Kidney (tissue), 13 donors: ENCODE measurements at regions not wholly inside any gene's neighbourhood (a gene's known extent, or its start where the extent isn't known, plus 50 kb on each side); places are given as distances from the start of the nearest gene placed in this dataset.

ENCODE experiments used
- DNase-seq, 5 donors: peaks; one replicate each; pipeline ENCODE4 v3.0.0-alpha.2; 2013 to 2020
- FAIRE-seq: peaks from 2 replicates; lab custom pipeline; 2012; peaks lifted over from hg19 to GRCh38; lab: Jason Lieb, UNC
- H3K27ac ChIP-seq, 2 donors: one replicate each; pipeline ENCODE4 v1.7.0; 2013; ENCODE audit warnings: low read depth in 2 of 2, low read length in 2 of 2, inconsistent platforms in 1 of 2
- H3K27me3 ChIP-seq: one replicate; pipeline ENCODE4 v1.7.1; 2013; ENCODE audit warnings: low read length, inconsistent platforms; ENCODE audit not compliant: control insufficient read depth, insufficient read depth
- H3K36me3 ChIP-seq, 3 donors: one replicate each; pipeline versions ENCODE4 v1.7.0 to v1.7.1; 2013; ENCODE audit warnings: low read length in 3 of 3, control low read depth in 1 of 3, inconsistent platforms in 1 of 3; ENCODE audit not compliant: insufficient read depth in 3 of 3, control insufficient read depth in 2 of 3
- H3K4me1 ChIP-seq, 3 donors: one replicate each; pipeline versions ENCODE4 v1.7.0 to v1.7.1; 2013; ENCODE audit warnings: low read length in 3 of 3, inconsistent platforms in 1 of 3, low read depth in 1 of 3; ENCODE audit not compliant: control insufficient read depth in 2 of 3, insufficient read depth in 2 of 3
- H3K4me3 ChIP-seq, 3 donors: one replicate each; pipeline versions ENCODE4 v1.7.0 to v1.8.1; 2013; ENCODE audit warnings: low read length in 3 of 3, control low read depth in 1 of 3, inconsistent platforms in 1 of 3
- H3K9ac ChIP-seq, 3 donors: one replicate each; pipeline versions ENCODE4 v1.7.0 to v1.7.1; 2013; ENCODE audit warnings: low read length in 3 of 3, control low read depth in 1 of 3, inconsistent platforms in 1 of 3
- H3K9me3 ChIP-seq, 3 donors: one replicate each; pipeline versions ENCODE4 v1.7.0 to v1.7.1; 2013; ENCODE audit warnings: low read length in 3 of 3, control low read depth in 1 of 3, inconsistent platforms in 1 of 3; ENCODE audit not compliant: control insufficient read depth in 2 of 3, insufficient read depth in 1 of 3
- intact Hi-C: fragments of 100-400 bp; cut with DNase I; formaldehyde crosslinking; loops from one replicate; pipeline ENCODE4 v1.11.1; 2022
- TF ChIP-seq, protein P1 (sequence below): IDR thresholded peaks from 3 replicates; pipeline ENCODE4 v1.5.1; 2012; ENCODE audit warnings: mild to moderate bottlenecking, moderate library complexity, borderline replicate concordance; ENCODE audit not compliant: insufficient read depth; ENCODE audit errors: extremely low read depth
- donor health status: control.
- donor health status: control.
- donor health status: control.
- donor health status: control.
- donor health status: control.
- donor health status: DM: yes; HTN: yes; CAD: no.
- donor health status: Normal renal cell carcinoma (clear cell type).

DNA sequence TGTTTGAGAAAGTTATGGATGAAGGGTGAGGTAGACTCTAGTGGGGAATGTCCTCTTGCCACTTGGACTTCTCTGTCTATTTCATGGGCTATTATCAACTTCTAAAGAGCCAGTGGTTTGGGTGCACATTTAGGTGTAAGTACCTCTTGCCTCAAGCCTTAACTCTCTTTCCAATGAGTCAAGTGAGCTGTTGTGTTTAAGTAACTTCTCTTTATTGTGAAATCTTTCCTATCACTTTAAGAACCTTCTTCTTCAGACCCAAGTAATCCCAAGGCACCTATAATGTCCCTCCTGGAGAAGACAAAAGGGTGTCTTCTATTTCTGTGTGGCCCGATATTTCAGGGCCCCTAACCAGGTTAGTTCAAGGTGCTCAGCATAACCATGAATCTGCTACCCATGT, 90.5 kb upstream of the VPREB1 start:
- Histone ChIP-seq H3K4me1 (peaks cover 0 to 3% (median 0%) of the 10 kb centered on the region in 3 donors), H3K27ac (no peak overlapping the region), H3K27me3 (no peaks in the 10 kb centered on the region), H3K36me3 (no peaks in the 10 kb centered on the region), H3K9ac (no peak overlapping the region), H3K4me3 (no peak overlapping the region), H3K9me3 (no peaks in the 10 kb centered on the region)
- no peak for FAIRE-seq
- DNase-seq, result no peak
- intact Hi-C loops, result no loop called here
- TF ChIP-seq, protein P1, sequence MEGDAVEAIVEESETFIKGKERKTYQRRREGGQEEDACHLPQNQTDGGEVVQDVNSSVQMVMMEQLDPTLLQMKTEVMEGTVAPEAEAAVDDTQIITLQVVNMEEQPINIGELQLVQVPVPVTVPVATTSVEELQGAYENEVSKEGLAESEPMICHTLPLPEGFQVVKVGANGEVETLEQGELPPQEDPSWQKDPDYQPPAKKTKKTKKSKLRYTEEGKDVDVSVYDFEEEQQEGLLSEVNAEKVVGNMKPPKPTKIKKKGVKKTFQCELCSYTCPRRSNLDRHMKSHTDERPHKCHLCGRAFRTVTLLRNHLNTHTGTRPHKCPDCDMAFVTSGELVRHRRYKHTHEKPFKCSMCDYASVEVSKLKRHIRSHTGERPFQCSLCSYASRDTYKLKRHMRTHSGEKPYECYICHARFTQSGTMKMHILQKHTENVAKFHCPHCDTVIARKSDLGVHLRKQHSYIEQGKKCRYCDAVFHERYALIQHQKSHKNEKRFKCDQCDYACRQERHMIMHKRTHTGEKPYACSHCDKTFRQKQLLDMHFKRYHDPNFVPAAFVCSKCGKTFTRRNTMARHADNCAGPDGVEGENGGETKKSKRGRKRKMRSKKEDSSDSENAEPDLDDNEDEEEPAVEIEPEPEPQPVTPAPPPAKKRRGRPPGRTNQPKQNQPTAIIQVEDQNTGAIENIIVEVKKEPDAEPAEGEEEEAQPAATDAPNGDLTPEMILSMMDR, result no peak

DNA sequence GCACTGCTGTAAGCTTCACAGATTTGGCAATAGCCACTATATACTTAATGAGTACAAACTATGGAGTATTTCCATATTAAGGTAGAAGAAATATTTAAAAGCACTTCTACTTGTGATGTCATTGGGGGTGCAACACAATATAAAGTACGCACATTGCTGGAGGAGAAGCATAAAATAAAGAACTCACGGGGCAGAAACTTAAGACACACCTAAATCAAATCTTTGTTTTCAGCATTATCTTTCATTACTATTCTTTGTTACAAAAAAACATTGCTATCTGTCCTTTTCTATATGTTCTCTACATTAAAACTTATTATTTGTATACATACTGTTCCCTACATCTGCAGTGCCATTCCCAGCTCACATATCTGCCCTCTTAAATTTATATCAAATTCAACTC, 93.3 kb upstream of the VPREB1 start:
- FAIRE-seq (no peak), DNase-seq (no peak)
- intact Hi-C loops, result no loop called here
- Histone ChIP-seq H3K36me3 (no peaks in the 10 kb centered on the region), H3K9ac (no peak overlapping the region), H3K4me1 (no peaks in the 10 kb centered on the region), H3K27me3 (peaks cover 3% of the 10 kb centered on the region), H3K27ac (no peak overlapping the region), H3K4me3 (no peak overlapping the region), H3K9me3 (no peaks in the 10 kb centered on the region)
- TF ChIP-seq, protein P1, result no peak

DNA sequence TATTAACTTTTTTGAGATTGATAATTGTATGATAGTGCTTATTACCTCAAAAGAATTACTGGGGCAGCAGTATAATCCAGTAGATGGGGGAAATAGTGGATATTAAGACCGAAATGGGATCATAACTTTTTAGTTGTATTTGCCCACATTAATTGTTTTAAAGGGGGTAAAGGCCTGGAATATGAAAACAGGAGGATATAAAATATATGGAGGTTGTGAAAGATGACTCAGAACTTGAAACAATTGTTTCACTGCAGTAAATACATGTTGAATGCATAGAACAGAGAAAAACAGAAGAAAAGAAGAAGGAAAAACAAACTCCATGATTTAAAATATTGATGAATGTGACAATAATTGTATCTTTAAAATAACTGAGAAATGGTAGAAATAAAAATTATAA, 94.1 kb upstream of the VPREB1 start:
- peaks cover 3% of the 10 kb centered on the region for H3K27me3 ChIP-seq
- H3K27ac ChIP-seq, result no peak overlapping the region
- no peaks in the 10 kb centered on the region for H3K4me1 ChIP-seq
- FAIRE-seq, result no peak
- intact Hi-C loops, result no loop called here
- DNase-seq, result no peak
- H3K36me3 ChIP-seq, result no peaks in the 10 kb centered on the region
- H3K9me3 ChIP-seq, result no peaks in the 10 kb centered on the region
- H3K9ac ChIP-seq, result no peak overlapping the region
- TF ChIP-seq, protein P1, result no peak
- no peak overlapping the region for H3K4me3 ChIP-seq

DNA sequence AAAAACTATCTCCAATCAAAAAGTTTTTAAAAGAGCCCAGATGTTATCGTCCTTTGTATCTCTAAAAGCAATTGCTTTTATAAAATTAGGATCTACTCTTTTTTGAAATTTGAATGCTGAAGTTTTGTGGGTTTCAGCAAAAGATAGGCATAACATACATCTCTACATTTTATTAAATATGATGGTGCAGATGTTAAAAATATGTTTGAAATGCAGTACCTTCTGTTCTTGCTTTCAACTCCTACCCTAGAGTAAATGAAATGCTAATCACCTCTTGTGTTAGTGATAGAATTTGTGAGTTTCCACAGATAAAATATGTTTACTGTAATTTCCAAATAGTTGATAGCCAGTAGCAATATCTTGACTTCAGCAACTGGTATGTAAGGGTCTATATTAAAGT, 95.7 kb upstream of the VPREB1 start:
- intact Hi-C loops, result no loop called here

More for the DNA sequence above, 95.7 kb upstream of the VPREB1 start:
- H3K36me3 ChIP-seq, result no peaks in the 10 kb centered on the region
- DNase-seq (no peak), FAIRE-seq (no peak)
- H3K4me1 ChIP-seq, result no peaks in the 10 kb centered on the region
- no peak overlapping the region for H3K9ac ChIP-seq
- no peaks in the 10 kb centered on the region for H3K9me3 ChIP-seq
- H3K4me3 ChIP-seq, result no peak overlapping the region
- TF ChIP-seq, protein P1, result no peak
- H3K27ac ChIP-seq, result no peak overlapping the region
- H3K27me3 ChIP-seq, result peaks cover 3% of the 10 kb centered on the region
